Keratinocyte (primary cell): ENCODE measurements at regions not wholly inside any gene's neighbourhood (a gene's known extent, or its start where the extent isn't known, plus 50 kb on each side); places are given as distances from the start of the nearest gene placed in this dataset.

Source experiments
- DNase-seq: peaks from one replicate; pipeline ENCODE4 v3.0.0-alpha.2; 2011; ENCODE audit warnings: low read depth, missing footprints, low spot score
- FAIRE-seq: peaks from 2 replicates; lab custom pipeline; 2011; peaks lifted over from hg19 to GRCh38; lab: Jason Lieb, UNC
- H2AFZ ChIP-seq: 2 replicates; pipeline ENCODE4 v1.6.0; 2012; ENCODE audit warnings: low read length, control low read depth, inconsistent platforms; ENCODE audit not compliant: control insufficient read depth
- H3K27ac ChIP-seq: 2 replicates; pipeline ENCODE4 v1.5.1; 2011; ENCODE audit warnings: low read length; ENCODE audit not compliant: control insufficient read depth, insufficient read depth
- H3K27me3 ChIP-seq: 3 replicates; pipeline ENCODE4 v1.6.0; 2011; ENCODE audit warnings: low read length; ENCODE audit not compliant: control insufficient read depth, insufficient read depth; ENCODE audit errors: extremely low read depth
- H3K36me3 ChIP-seq, 2 experiments: 2 replicates in 1 of 2; 3 replicates in 1 of 2; pipeline ENCODE4 v1.5.1; 2011; ENCODE audit warnings: low read length in 2 of 2, mild to moderate bottlenecking in 1 of 2; ENCODE audit not compliant: control insufficient read depth in 2 of 2, insufficient read depth in 2 of 2; ENCODE audit errors: extremely low read depth in 1 of 2
- H3K4me1 ChIP-seq: 3 replicates; pipeline ENCODE4 v1.5.1; 2011; ENCODE audit warnings: low read length; ENCODE audit not compliant: control insufficient read depth, insufficient read depth; ENCODE audit errors: extremely low read depth
- H3K4me2 ChIP-seq: 3 replicates; pipeline ENCODE4 v1.6.0; 2011; ENCODE audit warnings: low read depth, low read length; ENCODE audit not compliant: control insufficient read depth, insufficient read depth; ENCODE audit errors: extremely low read depth
- H3K4me3 ChIP-seq, 3 experiments: fragments of 200-600 bp in 1 of 3; sonication (generic) in 1 of 3; 2 replicates in 2 of 3; 3 replicates in 1 of 3; pipeline ENCODE4 v1.5.1; 2011 to 2016; ENCODE audit warnings: low read length in 3 of 3, mild to moderate bottlenecking in 3 of 3, control low read depth in 2 of 3, inconsistent platforms in 1 of 3, low read depth in 1 of 3, mixed read lengths in 1 of 3, mixed run types in 1 of 3, moderate library complexity in 1 of 3; ENCODE audit not compliant: control insufficient read depth in 2 of 3, insufficient read depth in 2 of 3; ENCODE audit errors: extremely low read depth in 1 of 3
- H3K79me2 ChIP-seq: 2 replicates; pipeline ENCODE4 v1.6.0; 2012; ENCODE audit warnings: low read length; ENCODE audit not compliant: control insufficient read depth, insufficient read depth
- H3K9ac ChIP-seq: 3 replicates; pipeline ENCODE4 v1.6.0; 2011; ENCODE audit warnings: low read length; ENCODE audit not compliant: control insufficient read depth, insufficient read depth; ENCODE audit errors: extremely low read depth
- H3K9me1 ChIP-seq: 3 replicates; pipeline ENCODE4 v1.6.0; 2011; ENCODE audit warnings: low read length; ENCODE audit not compliant: control insufficient read depth, insufficient read depth; ENCODE audit errors: extremely low read depth
- H3K9me3 ChIP-seq: 2 replicates; pipeline ENCODE4 v1.5.1; 2012; ENCODE audit warnings: low read depth, low read length; ENCODE audit not compliant: control insufficient read depth
- H4K20me1 ChIP-seq: 3 replicates; pipeline ENCODE4 v1.6.0; 2011; ENCODE audit warnings: low read length; ENCODE audit not compliant: control insufficient read depth, insufficient read depth; ENCODE audit errors: extremely low read depth
- EZH2 ChIP-seq: IDR thresholded peaks from one replicate; pipeline ENCODE4 v1.6.1; 2012; ENCODE audit warnings: inconsistent platforms, mild to moderate bottlenecking, low read length, moderate library complexity
- dilution Hi-C: fragments of 300-500 bp; cut with MboI; formaldehyde crosslinking; loops from one replicate; pipeline ENCODE4 v1.7.0; 2020; ENCODE audit warnings: low sequenced_read_pairs; ENCODE audit not compliant: extremely low pct_ligation_motif_present
- TF ChIP-seq, protein P1 (sequence below), 3 experiments: IDR thresholded peaks in 1 of 3; conservative IDR thresholded peaks in 1 of 3; optimal IDR thresholded peaks in 1 of 3; 2 replicates in 2 of 3; 3 replicates in 1 of 3; pipeline versions ENCODE3 to v1.5.1; 2011; ENCODE audit warnings: low read length in 3 of 3, mild to moderate bottlenecking in 3 of 3, moderate library complexity in 2 of 3, control low read depth in 1 of 3, inconsistent platforms in 1 of 3; ENCODE audit not compliant: insufficient read depth in 2 of 3; ENCODE audit errors: extremely low read depth in 1 of 3

DNA sequence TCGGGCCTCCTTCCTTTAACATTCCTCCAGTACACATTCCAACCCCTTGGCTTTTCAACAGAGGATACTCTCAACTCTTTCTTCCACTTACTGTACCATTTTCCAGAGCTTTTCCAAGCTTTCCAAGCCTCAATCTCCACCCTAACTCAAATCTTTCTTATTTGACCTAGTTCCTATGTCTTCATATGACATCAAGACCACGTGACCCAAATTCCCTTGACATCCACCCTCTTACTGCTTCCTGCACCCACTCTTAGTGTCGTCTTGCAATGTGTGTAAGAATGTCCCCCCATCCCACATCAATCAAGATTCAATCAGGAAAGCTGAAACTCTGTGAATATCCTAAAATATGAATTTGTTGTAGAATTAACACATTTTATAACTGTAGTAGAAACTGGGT, 155.0 kb downstream of the OMA1 start:
- Histone ChIP-seq H2AFZ (no peak overlapping the region), H3K27ac (no peak overlapping the region), H3K4me1 (peaks cover 23% of the 10 kb centered on the region), H3K9ac (no peak overlapping the region), H4K20me1 (no peaks in the 10 kb centered on the region), H3K9me1 (no peaks in the 10 kb centered on the region), H3K79me2 (no peaks in the 10 kb centered on the region), H3K27me3 (no peaks in the 10 kb centered on the region), H3K4me2 (no peak overlapping the region), H3K4me3 (no peak overlapping the region), H3K9me3 (no peaks in the 10 kb centered on the region), H3K36me3 (no peaks in the 10 kb centered on the region)
- FAIRE-seq (no peak), DNase-seq (no peak)
- dilution Hi-C loops: loop anchor here (5.0 kb wide), 1 partner anchor 34 kb away; no protein-coding TSS in a partner anchor
- TF ChIP-seq, protein P1, sequence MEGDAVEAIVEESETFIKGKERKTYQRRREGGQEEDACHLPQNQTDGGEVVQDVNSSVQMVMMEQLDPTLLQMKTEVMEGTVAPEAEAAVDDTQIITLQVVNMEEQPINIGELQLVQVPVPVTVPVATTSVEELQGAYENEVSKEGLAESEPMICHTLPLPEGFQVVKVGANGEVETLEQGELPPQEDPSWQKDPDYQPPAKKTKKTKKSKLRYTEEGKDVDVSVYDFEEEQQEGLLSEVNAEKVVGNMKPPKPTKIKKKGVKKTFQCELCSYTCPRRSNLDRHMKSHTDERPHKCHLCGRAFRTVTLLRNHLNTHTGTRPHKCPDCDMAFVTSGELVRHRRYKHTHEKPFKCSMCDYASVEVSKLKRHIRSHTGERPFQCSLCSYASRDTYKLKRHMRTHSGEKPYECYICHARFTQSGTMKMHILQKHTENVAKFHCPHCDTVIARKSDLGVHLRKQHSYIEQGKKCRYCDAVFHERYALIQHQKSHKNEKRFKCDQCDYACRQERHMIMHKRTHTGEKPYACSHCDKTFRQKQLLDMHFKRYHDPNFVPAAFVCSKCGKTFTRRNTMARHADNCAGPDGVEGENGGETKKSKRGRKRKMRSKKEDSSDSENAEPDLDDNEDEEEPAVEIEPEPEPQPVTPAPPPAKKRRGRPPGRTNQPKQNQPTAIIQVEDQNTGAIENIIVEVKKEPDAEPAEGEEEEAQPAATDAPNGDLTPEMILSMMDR (optimal IDR thresholded peaks at IDR 0.05 in 1 of 3, IDR thresholded peaks at IDR 0.05 in 1 of 3, conservative IDR thresholded peaks at IDR 0.05 in 1 of 3; ENCODE audit: extremely low read depth in 1 of 3, insufficient read depth in 2 of 3, low read length in 3 of 3): no peak
- no peak for TF ChIP-seq EZH2

DNA sequence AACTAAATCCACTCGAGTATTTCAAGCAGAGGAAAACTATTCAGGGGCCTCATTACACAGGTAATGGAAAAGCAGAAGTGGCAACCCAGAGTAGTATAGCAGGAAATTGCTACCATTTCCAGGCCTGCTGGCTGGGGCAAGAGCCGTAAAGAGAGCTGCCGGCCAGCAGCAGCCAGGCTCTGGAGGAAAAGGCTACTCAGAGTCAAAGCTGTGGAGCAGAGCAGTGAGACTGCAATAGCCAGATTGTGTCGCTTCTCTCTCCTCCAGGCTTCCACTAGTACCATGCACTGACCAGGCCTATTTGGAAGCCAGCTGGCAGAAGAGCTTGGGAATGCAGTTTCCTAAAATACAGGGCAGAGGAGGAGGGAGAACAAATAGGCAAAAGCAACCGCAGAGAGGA, 155.5 kb downstream of the OMA1 start:
- Histone ChIP-seq H3K27ac (no peak overlapping the region), H2AFZ (no peak overlapping the region), H3K79me2 (no peaks in the 10 kb centered on the region), H3K4me1 (peaks cover 18% of the 10 kb centered on the region), H3K9me3 (no peaks in the 10 kb centered on the region), H3K36me3 (no peaks in the 10 kb centered on the region), H3K9me1 (no peaks in the 10 kb centered on the region), H3K4me2 (no peak overlapping the region), H3K9ac (no peak overlapping the region), H3K4me3 (no peak overlapping the region), H3K27me3 (no peaks in the 10 kb centered on the region), H4K20me1 (no peaks in the 10 kb centered on the region)
- TF ChIP-seq, protein P1 (optimal IDR thresholded peaks at IDR 0.05 in 1 of 3, IDR thresholded peaks at IDR 0.05 in 1 of 3, conservative IDR thresholded peaks at IDR 0.05 in 1 of 3; ENCODE audit: extremely low read depth in 1 of 3, insufficient read depth in 2 of 3, low read length in 3 of 3): no peak
- no peak for TF ChIP-seq EZH2
- DNase-seq (no peak), FAIRE-seq (no peak)
- dilution Hi-C loops: loop anchor here (5.0 kb wide), 1 partner anchor 34 kb away; no protein-coding TSS in a partner anchor
